GM19397 (cell line): ENCODE measurements at regions not wholly inside any gene's neighbourhood (a gene's known extent, or its start where the extent isn't known, plus 50 kb on each side); places are given as distances from the start of the nearest gene placed in this dataset.

Experiments used
- ATAC-seq: cut with Tn5 transposase; IDR thresholded peaks from one replicate; pipeline ENCODE4 v1.9.1; 2021; ENCODE audit warnings: mild to moderate bottlenecking, moderate library complexity; ENCODE audit not compliant: unreplicated experiment

DNA sequence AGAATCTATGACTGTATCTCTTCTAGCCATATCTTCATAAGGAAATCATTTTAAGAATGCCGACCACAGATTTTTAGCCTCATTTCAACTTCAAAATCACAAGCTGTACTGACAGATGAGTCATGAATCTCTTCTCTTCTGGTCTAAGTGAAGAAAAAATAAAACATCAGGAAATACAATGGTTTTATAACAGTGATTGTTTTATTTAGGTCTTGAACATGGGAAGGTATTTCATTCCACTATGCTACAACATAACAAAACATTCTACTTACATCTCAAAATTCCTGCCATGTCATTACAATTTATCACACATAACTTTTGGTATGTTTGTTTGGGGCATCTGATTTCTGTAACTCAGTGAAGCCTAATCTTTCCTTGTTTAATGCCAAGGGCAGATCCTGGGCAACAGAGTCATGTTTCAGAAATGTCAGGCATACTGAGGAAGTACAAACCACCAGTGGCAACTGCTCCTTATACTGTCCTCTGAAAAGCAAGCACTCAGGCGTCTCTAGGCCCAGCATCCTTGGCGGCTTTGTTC lies 325.0 kb downstream of the PDHA2 start:
- ATAC-seq: no peak

DNA sequence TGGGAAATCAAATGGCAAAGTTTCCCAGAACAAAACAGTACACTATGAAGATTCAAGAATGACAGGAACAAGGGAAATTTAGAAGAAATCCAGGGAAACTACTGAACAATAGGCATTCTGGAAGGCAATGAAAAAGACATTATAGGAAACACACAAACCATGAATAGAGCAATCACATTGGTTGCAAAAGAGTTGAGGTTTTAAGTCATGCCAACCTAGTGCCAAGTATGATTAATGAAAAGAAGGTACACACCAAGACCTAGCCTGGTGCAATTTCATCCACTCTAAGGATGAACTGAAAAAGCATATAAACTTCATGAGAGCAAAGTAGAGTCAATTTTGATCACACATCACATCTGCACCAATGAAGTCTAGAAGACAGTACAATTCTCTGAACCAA lies 326.9 kb downstream of the PDHA2 start:
- ATAC-seq: no peak

DNA sequence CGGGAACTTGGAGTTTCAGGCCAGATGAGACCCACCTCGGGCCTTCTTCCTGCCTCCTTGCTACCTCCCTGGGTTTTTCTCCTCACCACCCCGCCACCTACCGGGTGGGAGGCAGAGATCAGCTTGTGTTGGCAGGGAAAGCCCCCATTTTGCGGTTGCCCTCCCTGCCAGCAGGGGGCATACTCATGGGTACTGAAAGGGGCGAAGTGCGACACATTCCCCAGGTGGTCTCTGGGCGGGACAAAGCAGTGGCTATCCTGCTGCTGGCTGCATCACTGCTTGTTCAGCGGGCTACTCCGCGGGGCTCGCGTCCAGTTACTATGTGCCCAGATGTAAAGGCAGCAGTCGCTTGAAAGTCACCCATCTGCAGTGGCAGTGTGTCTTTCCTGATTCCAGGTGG lies 330.3 kb downstream of the PDHA2 start:
- no peak for ATAC-seq

DNA sequence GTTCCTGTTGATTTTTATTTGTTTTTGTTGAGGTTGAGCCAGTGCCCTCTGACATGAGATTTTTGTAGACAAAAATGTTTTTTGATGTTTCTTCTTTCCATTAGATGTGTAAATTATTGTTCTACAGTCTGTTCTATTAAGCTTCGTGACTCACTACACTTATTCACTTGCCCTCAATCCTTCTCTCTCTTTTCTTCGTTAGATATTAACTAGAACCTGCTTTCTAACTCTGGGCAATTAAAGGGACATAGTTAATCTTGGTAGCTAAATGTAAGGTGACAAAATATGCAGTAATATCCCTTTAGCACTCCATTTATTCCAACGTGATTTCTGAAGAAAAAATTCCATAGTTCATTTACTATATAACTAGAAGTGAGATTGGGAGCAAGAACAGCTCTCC lies 333.9 kb downstream of the PDHA2 start:
- no peak for ATAC-seq

DNA sequence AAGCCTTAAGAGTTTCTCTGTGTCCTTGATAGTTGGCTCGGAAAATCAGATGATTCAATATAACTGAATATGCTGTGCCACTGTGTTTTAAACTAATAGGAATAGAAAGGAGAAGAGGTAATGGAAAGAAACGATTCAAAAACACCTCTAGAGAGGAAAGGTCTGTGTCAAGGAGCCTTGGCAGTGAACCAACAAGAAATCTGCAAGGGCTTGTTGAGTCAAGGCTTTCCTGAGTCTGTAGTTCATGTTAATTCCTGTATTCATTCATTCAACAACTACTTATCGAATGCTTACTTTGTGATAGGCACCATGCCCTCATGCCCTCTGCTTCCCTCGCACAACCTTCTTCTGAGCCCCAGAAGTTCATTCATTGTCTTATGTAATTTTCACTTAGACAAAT lies 336.0 kb downstream of the PDHA2 start:
- ATAC-seq: no peak

DNA sequence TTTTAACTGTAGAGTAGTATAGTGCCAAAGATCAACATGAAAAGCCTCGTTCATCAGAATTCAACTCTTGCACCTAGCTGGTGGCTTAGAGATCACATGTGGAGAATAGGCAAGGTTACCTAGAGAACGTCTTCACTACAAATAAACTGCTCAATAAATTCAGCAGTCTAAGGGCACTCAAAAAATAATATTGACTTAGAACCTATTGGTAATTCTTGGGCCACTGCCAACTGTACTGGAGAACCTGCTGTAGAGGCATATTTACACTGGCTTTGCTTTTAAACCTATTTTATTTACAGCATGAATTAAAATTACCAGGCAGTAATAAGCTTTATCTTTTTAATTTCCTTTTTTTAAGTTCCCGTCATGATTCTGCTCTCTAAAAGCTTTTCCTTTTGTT lies 343.7 kb downstream of the PDHA2 start:
- no peak for ATAC-seq

DNA sequence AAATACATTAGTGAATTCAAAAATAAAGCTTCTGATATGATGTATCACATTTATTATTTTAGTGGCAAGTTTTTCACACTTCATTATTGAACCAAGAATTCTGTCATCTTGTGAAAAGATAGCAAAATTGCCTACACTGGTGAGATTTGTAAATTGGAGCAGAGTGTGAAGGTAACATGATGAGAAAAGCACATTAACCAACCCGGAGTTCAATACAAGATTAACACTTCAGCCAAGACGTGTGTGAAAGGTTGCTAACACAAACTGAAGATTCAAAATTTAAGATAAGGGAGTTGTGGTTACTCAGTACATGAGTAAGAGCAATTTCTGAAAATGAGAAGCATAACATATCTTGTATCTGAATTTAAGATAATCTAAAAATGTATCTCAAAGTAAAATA lies 346.7 kb downstream of the PDHA2 start:
- no peak for ATAC-seq

DNA sequence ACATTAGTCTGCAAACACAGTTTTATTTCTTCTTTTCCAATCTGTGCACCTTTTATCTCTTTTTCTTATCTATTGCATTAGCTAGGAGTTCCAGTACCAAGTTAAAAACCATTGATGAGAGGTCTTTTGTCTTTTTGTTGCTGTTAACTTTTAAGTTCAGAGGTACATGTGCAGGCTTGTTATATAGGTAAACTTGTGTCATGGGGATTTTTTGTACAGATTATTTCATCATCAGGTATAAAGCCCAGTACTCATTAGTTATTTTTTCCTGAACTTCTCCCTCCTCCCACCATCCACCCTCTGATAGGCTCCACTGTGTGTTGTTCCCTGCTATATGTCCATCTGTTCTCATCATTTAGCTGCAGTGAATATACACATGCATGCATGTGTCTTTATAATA lies 349.9 kb downstream of the PDHA2 start:
- no peak for ATAC-seq

DNA sequence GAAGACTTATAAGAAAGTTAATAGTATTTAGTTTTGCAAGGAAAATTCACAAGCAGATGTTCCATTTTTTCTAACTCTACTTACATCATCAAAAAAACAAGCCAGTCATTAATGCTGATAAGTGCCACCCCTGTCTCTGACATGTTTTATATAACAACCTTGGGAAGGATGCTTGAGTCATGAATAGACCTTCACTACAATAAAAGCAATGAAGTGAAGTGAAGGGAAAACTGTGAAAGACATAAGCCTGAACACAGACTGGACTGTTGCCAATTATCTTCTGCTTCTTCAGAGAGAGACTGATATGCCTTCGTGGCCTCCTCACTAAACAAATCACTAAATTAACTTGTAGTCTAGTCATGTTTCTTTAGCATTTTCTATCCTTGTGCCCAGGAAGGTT lies 353.2 kb downstream of the PDHA2 start:
- no peak for ATAC-seq

DNA sequence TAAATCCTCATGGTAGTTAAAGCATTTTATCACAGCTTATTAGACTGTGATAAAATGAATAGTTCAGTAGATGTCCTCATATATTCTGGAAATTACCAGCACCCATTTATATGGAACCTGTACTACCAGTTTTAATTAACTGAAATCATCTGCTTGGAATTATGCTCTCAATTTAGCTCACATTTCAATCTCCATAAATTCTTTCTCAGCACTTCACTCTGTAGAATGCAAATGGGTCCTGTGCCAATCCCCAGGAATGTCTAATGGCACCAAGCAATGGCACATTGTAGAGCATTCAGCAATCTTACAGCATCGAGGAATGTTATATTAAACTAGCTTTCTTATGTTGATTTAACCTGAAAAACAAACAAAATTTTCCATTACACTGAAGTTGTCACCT lies 355.1 kb downstream of the PDHA2 start:
- no peak for ATAC-seq

DNA sequence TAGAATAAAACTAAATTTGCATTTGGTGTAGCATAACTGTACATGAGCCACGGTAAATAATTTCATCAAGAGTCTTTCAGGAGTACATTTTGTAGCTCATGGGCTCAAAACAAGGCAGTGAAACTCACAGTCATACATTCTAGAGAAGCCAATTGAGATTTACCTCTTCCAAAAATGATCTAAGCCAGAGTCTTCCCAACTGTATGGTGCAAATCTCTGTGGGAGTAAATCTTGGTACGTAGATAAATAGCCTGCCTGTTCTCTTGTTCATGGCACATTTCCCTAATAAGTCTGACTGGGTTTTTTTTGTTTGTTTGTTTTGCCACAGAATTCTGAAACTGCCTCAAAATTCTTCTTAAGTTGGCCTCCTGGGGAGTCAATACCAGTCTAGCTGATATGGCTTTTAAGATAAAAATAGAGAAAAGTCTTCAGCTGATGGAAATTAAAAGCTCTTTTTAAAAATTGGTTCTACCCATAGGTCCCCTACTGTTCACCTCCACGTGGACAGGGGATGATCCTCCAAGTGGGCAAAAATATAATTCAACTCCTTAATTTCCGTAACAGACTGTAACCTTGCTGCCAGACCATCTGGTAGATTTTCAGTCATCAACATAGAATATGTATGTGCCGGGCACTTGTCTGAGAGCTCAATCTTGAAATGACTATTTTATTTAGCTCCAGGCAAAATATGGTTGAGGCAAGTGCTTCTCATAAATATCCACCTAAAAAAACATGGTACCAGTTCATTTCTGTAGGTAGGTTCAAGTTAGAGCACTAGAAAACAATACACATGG lies 365.4 kb downstream of the PDHA2 start:
- ATAC-seq: no peak

DNA sequence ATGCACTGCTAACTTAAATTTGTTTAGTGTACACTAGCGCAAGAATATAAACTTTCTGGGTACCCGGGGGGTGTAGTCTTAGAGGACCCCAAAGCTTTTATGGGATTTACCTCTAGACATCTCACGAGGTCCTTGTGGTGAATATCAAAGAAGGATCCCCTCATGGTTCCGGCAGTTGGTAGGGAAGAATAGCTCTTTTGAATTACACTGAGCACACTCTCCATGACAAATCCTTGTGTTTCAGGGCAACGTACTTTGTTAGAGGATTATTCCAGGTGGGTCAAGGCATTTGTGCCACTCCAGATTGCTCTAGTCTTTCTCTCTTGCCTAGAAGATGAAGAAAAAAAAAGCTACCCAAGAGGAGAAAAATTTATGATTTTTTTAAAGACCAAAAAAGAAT lies 387.6 kb downstream of the PDHA2 start:
- no peak for ATAC-seq

DNA sequence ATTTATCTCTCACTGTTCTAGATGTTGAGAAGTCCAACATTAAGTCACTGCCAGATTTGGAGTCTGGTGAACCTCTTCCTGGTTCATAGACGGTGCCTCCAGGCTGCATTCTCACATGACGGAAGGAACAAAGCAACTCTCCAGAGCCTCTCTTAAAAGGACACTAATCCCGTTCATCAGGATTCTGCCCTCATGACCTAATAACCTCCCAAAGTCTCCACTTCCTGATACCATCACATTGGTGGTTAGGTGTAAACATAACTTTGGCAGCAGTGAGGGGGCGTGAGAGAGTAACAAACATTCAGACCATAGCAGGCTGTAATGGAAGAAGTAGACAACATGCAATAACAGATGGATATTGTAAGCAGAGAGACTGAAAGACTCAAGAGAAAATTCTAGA lies 388.6 kb downstream of the PDHA2 start:
- no peak for ATAC-seq

DNA sequence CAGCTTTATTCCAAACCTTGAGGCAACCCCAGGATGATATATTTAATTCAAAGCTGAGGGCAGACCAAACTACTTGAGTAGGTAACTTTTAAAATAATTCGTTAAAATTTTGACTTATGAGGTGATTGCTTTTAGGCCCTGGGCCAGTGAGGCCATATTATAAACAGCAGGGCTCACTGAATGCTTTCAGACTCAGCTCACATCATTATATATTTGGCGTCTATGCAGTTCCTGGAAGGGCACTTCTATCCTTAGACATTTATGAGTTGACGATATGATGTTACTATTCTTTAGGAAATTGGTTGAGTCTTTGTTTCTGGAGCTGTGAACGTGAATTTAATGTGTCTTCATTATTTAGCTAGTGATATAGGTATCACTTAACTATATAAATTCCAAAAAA lies 400.1 kb downstream of the PDHA2 start:
- no peak for ATAC-seq

DNA sequence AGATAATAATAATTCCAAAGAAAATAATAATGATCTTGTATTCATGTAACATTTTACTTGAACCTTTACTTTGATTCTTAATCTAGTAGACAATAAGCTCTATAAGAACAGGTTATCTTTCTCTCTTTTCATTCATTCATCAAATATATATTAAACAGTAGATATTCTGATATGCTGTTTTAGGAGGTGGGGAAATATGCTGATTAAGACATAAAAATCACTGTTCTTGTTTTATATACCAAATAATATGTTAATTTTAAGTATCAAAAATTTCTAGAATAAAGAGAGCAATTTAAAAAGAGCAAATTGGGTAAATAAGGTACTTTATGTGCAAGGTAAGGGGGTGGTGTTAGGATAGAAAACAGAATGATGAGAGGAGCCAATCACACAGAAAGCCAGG lies 401.9 kb downstream of the PDHA2 start:
- no peak for ATAC-seq

DNA sequence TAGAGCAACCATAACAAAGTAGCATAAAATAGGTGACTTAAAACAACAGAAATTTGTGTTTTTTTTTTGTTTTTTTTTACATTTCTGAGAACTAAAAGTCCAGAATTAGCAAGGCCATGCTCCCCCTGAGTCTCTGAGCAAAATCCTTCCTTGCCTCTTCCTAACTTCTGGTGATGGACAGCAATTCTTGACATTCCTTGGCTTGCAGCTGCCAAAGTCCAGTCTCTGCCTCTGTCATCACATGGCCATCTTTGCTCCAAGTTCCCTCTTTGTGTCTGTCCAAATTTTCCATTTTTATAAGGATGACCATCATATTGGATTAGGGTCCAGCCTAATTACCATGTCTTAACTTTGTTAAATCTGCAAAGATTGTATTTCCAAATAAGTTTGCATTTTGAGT lies 407.2 kb downstream of the PDHA2 start:
- no peak for ATAC-seq

DNA sequence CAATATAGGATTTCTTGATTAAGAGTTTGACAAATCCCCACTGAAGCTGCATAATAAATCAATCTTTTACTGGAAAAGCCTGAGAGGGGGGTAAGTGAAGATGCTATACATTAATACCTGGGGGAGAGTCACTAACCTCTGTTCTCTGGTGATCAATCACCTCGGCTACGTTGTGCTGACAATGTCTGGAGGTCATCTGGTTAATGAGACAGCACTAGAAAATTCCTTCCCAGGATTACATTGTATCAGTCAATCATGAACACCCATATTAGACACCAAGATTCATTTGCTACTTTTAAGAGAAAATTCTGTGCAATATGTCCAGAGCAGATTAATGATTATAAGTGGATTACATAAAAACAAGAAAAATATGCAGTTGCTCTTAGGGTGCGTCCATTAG lies 408.3 kb downstream of the PDHA2 start:
- ATAC-seq: no peak

DNA sequence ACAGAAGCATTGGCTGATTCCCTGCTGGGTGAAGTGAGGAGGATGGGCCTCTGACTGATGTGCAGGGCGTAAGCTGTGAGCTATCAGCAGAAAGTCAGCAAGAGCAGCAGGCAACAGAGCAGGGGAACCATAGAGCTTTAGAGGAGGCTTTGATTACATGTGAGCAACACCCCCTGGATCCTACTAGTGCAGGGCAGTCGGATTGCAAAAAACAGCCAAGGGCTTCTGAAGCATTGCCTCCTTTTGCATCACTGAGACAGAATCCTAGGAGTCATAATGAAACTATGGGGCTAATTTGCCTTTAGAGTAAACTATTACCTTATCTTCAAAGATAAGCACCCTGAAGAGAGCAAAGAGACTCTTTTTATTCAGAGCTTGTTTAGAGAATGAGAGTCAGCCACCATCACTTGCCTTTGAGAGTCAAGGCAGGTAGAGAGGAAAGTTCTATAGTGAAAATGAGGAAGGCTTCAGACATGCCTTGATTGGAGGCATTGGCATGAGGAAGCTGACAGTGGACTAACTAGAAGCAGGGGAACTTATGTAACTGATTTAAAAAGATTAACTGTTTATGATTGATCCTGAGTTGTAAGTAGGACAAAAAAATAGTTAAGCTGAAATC lies 420.3 kb downstream of the PDHA2 start:
- ATAC-seq: no peak

DNA sequence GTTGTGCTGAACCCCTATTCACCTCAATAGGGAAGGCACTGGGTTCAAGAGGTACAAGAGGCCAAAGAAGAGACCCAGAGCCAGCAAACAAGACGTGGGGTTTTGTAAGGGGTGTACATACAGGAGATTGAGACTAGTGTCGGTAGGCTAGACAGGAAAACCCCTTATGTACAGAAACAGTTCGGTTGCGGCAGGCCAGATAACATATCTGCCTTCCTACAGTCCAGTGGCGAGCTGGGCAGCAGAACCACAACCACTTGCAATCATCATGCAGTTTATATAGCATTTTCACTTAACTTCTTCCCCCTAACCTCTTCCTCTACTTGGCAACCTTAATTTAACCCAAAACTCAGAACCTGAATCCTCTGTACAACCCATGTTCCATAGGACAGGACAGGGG lies 422.2 kb downstream of the PDHA2 start:
- no peak for ATAC-seq

DNA sequence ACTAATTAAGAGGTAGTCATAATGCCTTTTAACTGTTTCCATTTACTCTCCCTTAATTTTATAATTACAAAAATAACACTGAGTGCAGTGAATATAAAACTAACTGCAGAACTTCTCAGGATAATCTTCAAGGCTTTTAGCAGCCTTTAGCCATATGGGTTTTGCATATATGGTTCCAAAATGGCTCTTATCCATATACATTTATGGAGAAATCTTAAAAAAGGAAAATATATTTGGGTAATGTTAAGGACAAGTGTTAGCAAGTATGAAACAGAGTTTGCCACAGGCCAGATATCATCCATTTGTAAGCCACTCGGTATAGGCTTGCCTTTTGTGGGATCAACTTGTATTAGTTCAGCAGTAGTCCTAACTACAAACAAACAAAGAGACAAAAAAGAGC lies 423.4 kb downstream of the PDHA2 start:
- no peak for ATAC-seq

DNA sequence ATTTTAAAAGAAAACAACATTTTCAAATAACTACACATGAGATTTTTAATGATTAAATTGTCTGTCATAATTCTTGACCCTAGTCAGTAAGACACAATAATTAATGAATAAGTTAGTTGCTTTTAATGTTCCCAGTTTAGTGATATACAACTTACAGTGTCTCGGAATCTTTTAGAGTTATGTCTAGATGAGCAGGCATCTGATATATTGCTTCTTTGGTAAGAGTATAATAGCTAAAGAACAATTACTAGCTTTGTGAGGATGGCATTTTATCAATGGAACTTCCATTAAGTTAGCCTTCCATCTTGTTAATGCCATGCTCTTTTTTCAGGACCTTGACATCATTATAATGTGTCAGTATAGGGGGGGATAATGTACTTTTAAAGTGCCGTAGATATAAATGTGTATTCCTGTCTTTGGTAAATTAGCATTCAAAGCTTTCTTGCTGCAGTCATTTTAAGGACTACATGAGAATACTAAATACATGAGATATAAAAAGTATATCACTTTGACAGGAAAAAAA lies 425.1 kb downstream of the PDHA2 start:
- no peak for ATAC-seq

DNA sequence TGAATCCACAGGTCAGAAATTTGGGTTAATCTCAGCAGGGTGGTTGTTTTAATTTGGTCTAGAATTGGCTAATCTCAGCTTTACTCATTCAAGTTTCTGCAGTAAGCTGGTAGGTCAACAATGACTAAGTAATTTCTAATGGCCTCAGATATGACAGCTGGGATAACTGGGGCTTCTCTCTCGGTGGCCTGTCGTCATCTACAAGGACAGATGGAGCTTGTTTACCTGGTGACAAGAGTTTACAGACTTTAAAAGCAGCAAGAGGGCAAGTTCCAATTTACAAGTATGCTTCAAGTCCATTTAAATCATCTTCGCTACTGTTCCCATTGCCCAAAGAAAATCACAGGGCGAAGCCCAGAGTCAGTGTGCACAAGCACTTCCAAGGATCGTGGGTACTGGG lies 453.9 kb downstream of the PDHA2 start:
- no peak for ATAC-seq
